ENCODE measurements at regions not wholly inside any gene's neighbourhood (a gene's known extent, or its start where the extent isn't known, plus 50 kb on each side); places are given as distances from the start of the nearest gene placed in this dataset.
"Not testable (repeated sequence)": the region's sequence is repeated elsewhere in the genome, so short reads cannot be mapped to it uniquely, and the experiment has no call there.

GRCh38 chr7:82624965-82625364 lies 181.4 kb upstream of the CACNA2D1 start:
- no peak for DNase-seq (ENCODE audit: low spot score)

GRCh38 chr7:82624337-82624736 lies 180.8 kb upstream of the CACNA2D1 start:
- no peak for DNase-seq (ENCODE audit: low spot score)

- DNase-seq (ENCODE audit: low spot score), result no peak
These were observed 180.2 kb upstream of the CACNA2D1 start for GRCh38 chr7:82623812-82624211.

- no peak for DNase-seq (ENCODE audit: low spot score)
These were observed 173.6 kb upstream of the CACNA2D1 start for GRCh38 chr7:82617156-82617555.

- no peak for DNase-seq (ENCODE audit: low spot score)
These were observed 172.6 kb upstream of the CACNA2D1 start for GRCh38 chr7:82616059-82616728.

- DNase-seq (ENCODE audit: low spot score), result no peak
These were observed 171.9 kb upstream of the CACNA2D1 start for GRCh38 chr7:82615527-82615926.

- DNase-seq (ENCODE audit: low spot score), result no peak
These were observed 166.2 kb upstream of the CACNA2D1 start for GRCh38 chr7:82609746-82610145.

GRCh38 chr7:82605247-82605864 lies 161.8 kb upstream of the CACNA2D1 start:
- DNase-seq (ENCODE audit: low spot score), result peak; percentile 51

- DNase-seq (ENCODE audit: low spot score), result no peak
These were observed 158.5 kb upstream of the CACNA2D1 start for GRCh38 chr7:82602066-82602465.

- no peak for DNase-seq (ENCODE audit: low spot score)
These were observed 157.0 kb upstream of the CACNA2D1 start for GRCh38 chr7:82600531-82600930.

- DNase-seq (ENCODE audit: low spot score), result no peak
These were observed 156.3 kb upstream of the CACNA2D1 start for GRCh38 chr7:82599895-82600294.

- DNase-seq (ENCODE audit: low spot score), result no peak
These were observed 155.4 kb upstream of the CACNA2D1 start for GRCh38 chr7:82598958-82599357.

- not testable (repeated sequence) for DNase-seq (ENCODE audit: low spot score)
These were observed 152.2 kb upstream of the CACNA2D1 start for GRCh38 chr7:82595795-82596194.

GRCh38 chr7:82595176-82595575 lies 151.6 kb upstream of the CACNA2D1 start:
- DNase-seq (ENCODE audit: low spot score), result no peak

- no peak for DNase-seq (ENCODE audit: low spot score)
These were observed 151.1 kb upstream of the CACNA2D1 start for GRCh38 chr7:82594665-82595064.

GRCh38 chr7:82593780-82594179 lies 150.2 kb upstream of the CACNA2D1 start:
- no peak for DNase-seq (ENCODE audit: low spot score)

GRCh38 chr7:82592416-82592815 lies 148.8 kb upstream of the CACNA2D1 start:
- DNase-seq (ENCODE audit: low spot score), result no peak

- no peak for DNase-seq (ENCODE audit: low spot score)
These were observed 135.5 kb upstream of the CACNA2D1 start for GRCh38 chr7:82579047-82579446.

GRCh38 chr7:82578430-82578829 lies 134.9 kb upstream of the CACNA2D1 start:
- no peak for DNase-seq (ENCODE audit: low spot score)

- peak; percentile 74 for DNase-seq (ENCODE audit: low spot score)
These were observed 128.8 kb upstream of the CACNA2D1 start for GRCh38 chr7:82572195-82572880.

GRCh38 chr7:82571047-82571446 lies 127.5 kb upstream of the CACNA2D1 start:
- not testable (repeated sequence) for DNase-seq (ENCODE audit: low spot score)

GRCh38 chr7:82567841-82568240 lies 124.3 kb upstream of the CACNA2D1 start:
- no peak for DNase-seq (ENCODE audit: low spot score)

GRCh38 chr7:82567356-82567755 lies 123.8 kb upstream of the CACNA2D1 start:
- no peak for DNase-seq (ENCODE audit: low spot score)

Measured in kidney capillary endothelial cell (primary cell).